Transverse colon (tissue), 3 donors: ENCODE measurements at regions not wholly inside any gene's neighbourhood (a gene's known extent, or its start where the extent isn't known, plus 50 kb on each side); places are given as distances from the start of the nearest gene placed in this dataset.

Source experiments
- POLR2A ChIP-seq: fragments of 450-650 bp; IDR thresholded peaks from one replicate; pipeline ENCODE4 v1.6.1; 2016; ENCODE audit warnings: antibody characterized with exemption, mild to moderate bottlenecking, moderate library complexity
- TF ChIP-seq, protein P1 (sequence below), 5 experiments: fragments of 200-600 bp in 3 of 5; fragments of 450-650 bp in 2 of 5; sonication (generic) in 3 of 5; IDR thresholded peaks; 1 replicate in 2 of 5; 2 replicates in 3 of 5; pipeline ENCODE4 v1.5.1; 2016 to 2017; ENCODE audit warnings: antibody characterized with exemption in 5 of 5, inconsistent platforms in 3 of 5, mild to moderate bottlenecking in 2 of 5, moderate library complexity in 1 of 5

DNA sequence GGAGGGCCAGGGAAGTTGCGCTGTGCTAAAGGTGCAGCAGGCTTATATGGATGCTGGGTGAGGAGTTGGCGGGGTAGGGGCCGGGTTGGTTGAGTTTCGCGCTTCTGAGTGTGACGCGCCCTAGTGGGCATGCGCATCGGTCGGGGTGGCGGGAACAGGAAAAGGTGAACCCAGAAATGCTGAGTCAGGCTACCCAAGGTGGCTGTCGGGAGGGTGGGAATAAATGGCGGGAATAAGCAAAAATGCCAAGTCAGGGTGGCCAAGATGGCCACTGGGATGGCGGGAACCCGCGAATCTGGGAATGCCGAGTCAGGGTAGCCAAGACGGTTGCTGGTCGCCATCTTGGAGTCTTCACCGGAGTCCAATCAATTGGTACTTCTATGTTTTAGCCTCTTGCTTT is 580.0 kb downstream of the SUCLG1 start:
- no peak for TF ChIP-seq POLR2A
- TF ChIP-seq, protein P1, sequence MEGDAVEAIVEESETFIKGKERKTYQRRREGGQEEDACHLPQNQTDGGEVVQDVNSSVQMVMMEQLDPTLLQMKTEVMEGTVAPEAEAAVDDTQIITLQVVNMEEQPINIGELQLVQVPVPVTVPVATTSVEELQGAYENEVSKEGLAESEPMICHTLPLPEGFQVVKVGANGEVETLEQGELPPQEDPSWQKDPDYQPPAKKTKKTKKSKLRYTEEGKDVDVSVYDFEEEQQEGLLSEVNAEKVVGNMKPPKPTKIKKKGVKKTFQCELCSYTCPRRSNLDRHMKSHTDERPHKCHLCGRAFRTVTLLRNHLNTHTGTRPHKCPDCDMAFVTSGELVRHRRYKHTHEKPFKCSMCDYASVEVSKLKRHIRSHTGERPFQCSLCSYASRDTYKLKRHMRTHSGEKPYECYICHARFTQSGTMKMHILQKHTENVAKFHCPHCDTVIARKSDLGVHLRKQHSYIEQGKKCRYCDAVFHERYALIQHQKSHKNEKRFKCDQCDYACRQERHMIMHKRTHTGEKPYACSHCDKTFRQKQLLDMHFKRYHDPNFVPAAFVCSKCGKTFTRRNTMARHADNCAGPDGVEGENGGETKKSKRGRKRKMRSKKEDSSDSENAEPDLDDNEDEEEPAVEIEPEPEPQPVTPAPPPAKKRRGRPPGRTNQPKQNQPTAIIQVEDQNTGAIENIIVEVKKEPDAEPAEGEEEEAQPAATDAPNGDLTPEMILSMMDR (IDR thresholded peaks at IDR 0.05): no peak
